ENCODE measurements at regions not wholly inside any gene's neighbourhood (a gene's known extent, or its start where the extent isn't known, plus 50 kb on each side); places are given as distances from the start of the nearest gene placed in this dataset.
"Not testable (repeated sequence)": the region's sequence is repeated elsewhere in the genome, so short reads cannot be mapped to it uniquely, and the experiment has no call there.

- no peak for DNase-seq
These were observed 1126.5 kb downstream of the NSUN3 start for GRCh38 chr3:95189348-95189747.

GRCh38 chr3:95197661-95198060, 1134.8 kb downstream of the NSUN3 start:
- no peak for DNase-seq

GRCh38 chr3:95200384-95200783, 1137.5 kb downstream of the NSUN3 start:
- DNase-seq = no peak

GRCh38 chr3:95210878-95211277, 1148.0 kb downstream of the NSUN3 start:
- no peak for DNase-seq

GRCh38 chr3:95212117-95212516, 1149.3 kb downstream of the NSUN3 start:
- no peak for DNase-seq

GRCh38 chr3:95215437-95215957, 1152.6 kb downstream of the NSUN3 start:
- DNase-seq = no peak

- DNase-seq = no peak
These were observed 1154.8 kb downstream of the NSUN3 start for GRCh38 chr3:95217661-95218060.

- no peak for DNase-seq
These were observed 1155.6 kb downstream of the NSUN3 start for GRCh38 chr3:95218484-95218883.

- no peak for DNase-seq
These were observed 1163.6 kb downstream of the NSUN3 start for GRCh38 chr3:95226437-95226836.

- no peak for DNase-seq
These were observed 1164.2 kb downstream of the NSUN3 start for GRCh38 chr3:95227092-95227491.

GRCh38 chr3:95228416-95228815, 1165.6 kb downstream of the NSUN3 start:
- DNase-seq = no peak

- DNase-seq = no peak
These were observed 1173.1 kb downstream of the NSUN3 start for GRCh38 chr3:95235916-95236315.

- DNase-seq = no peak
These were observed 1174.9 kb downstream of the NSUN3 start for GRCh38 chr3:95237783-95238182.

GRCh38 chr3:95240395-95240794, 1177.5 kb downstream of the NSUN3 start:
- no peak for DNase-seq

- DNase-seq = not testable (repeated sequence)
These were observed 1178.4 kb downstream of the NSUN3 start for GRCh38 chr3:95241256-95241655.

- DNase-seq = no peak
These were observed 1183.6 kb downstream of the NSUN3 start for GRCh38 chr3:95246413-95246812.

- DNase-seq = no peak
These were observed 1191.2 kb downstream of the NSUN3 start for GRCh38 chr3:95254061-95254460.

GRCh38 chr3:95254758-95255157, 1191.9 kb downstream of the NSUN3 start:
- DNase-seq = no peak

- DNase-seq = no peak
These were observed 1202.3 kb downstream of the NSUN3 start for GRCh38 chr3:95265129-95265528.

- DNase-seq = no peak
These were observed 1208.5 kb downstream of the NSUN3 start for GRCh38 chr3:95271395-95271794.

- DNase-seq = no peak
These were observed 1209.3 kb downstream of the NSUN3 start for GRCh38 chr3:95272166-95272565.

GRCh38 chr3:95272781-95273180, 1209.9 kb downstream of the NSUN3 start:
- no peak for DNase-seq

GRCh38 chr3:95277613-95278012, 1214.8 kb downstream of the NSUN3 start:
- no peak for DNase-seq

- no peak for DNase-seq
These were observed 1218.0 kb downstream of the NSUN3 start for GRCh38 chr3:95280711-95281352.

- DNase-seq = no peak
These were observed 1226.4 kb downstream of the NSUN3 start for GRCh38 chr3:95289295-95289694.

Data from suppressor macrophage (primary cell).